HG02884 (cell line): ENCODE measurements at regions not wholly inside any gene's neighbourhood (a gene's known extent, or its start where the extent isn't known, plus 50 kb on each side); places are given as distances from the start of the nearest gene placed in this dataset.
"Not testable (repeated sequence)": the region's sequence is repeated elsewhere in the genome, so short reads cannot be mapped to it uniquely, and the experiment has no call there.

ENCODE experiments used
- ATAC-seq: cut with Tn5 transposase; IDR thresholded peaks from one replicate; pipeline ENCODE4 v1.9.1; 2021; ENCODE audit warnings: mild to moderate bottlenecking, moderate library complexity; ENCODE audit not compliant: unreplicated experiment

- no peak for ATAC-seq
Measured at GRCh38 chr21:23579573-23579972, 2027.7 kb downstream of the MRPL39 start.

DNA sequence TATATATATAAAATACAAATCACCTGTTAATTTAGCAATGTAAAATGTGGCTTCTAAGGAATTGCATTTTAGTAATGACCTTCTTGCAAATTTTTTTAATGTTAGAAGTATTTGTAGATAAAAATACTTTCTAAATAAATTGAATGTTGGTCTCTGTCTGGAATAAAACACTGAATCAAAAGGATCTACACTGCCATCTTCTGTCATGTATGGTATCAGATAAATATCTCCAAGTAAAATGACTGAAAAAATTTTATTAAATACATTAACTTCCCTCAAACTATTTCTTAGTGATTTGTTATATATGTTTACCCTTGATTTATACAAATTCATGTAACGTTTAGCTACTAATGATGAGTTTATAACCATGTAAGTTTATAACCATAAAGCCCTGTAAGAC is 2029.3 kb downstream of the MRPL39 start:
- ATAC-seq: no peak

DNA sequence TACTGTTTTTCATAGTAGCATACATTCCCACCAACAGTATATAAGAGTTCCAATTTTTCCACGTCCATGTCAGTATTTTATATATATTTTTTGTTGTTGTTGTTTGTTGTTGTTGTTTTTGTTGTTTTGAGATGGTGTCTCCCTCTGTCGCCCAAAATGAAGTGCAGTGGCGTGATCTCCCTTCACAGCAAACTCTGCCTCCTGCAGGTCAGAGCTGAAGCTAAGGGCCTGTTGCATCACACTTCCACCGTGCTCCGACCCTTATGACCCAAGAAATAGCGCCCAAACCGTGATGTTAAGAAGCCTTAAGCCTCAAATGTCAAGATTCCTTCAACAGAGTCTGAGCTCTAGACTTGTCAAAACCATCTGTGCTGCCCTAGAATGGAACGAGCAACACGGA is 2032.3 kb downstream of the MRPL39 start:
- no peak for ATAC-seq

- not testable (repeated sequence) for ATAC-seq
Measured at GRCh38 chr21:23548924-23549323, 2058.4 kb downstream of the MRPL39 start.

GRCh38 chr21:23543333-23543732 is 2063.9 kb downstream of the MRPL39 start:
- ATAC-seq: no peak

GRCh38 chr21:23542097-23542496 is 2065.2 kb downstream of the MRPL39 start:
- ATAC-seq: no peak

DNA sequence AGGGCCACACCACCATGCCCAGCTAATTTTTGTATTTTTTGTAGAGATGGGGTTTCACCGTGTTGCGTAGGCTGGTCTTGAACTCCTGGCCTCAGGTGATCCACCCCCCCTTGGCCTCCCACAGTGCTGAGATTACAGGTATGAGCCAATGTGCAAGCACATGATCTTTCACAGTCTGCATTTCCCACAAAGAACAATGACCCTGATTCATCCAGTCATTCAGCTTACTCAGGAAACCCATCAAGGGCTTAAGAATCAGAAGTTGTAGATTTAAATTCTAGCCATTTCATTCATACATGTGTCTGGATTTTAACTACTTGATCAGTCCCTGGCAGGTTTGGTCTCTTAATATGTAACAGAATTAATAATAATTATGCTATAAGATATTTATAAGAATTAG is 2065.7 kb downstream of the MRPL39 start:
- ATAC-seq: no peak

GRCh38 chr21:23534850-23535249 is 2072.4 kb downstream of the MRPL39 start:
- no peak for ATAC-seq

GRCh38 chr21:23531444-23531843 is 2075.8 kb downstream of the MRPL39 start:
- ATAC-seq: no peak

- ATAC-seq: no peak
Measured at GRCh38 chr21:23524685-23525084, 2082.6 kb downstream of the MRPL39 start.

- no peak for ATAC-seq
Measured at GRCh38 chr21:23522751-23523150, 2084.5 kb downstream of the MRPL39 start.

DNA sequence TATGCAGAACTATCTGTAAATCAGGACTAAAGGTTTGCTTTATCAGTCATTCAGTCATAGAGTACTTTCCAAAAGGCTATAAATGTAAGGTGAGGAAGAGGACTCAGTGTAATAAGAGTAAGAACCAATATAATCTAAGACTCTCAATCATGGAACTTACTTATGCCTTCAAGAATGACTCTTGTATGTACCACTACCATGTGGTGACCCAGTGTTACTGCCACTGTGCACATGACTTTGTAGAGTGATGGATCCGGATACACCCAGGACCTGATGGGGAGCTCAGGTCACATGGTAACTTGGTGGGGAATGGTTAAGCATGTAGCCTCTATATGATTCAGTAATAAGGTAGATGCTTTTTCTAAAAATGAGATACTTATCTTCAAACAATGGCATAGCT is 2099.8 kb downstream of the MRPL39 start:
- no peak for ATAC-seq

- ATAC-seq: no peak
Measured at GRCh38 chr21:23496729-23497128, 2110.6 kb downstream of the MRPL39 start.

GRCh38 chr21:23488245-23488644 is 2119.0 kb downstream of the MRPL39 start:
- no peak for ATAC-seq

GRCh38 chr21:23480591-23481270 is 2126.6 kb downstream of the MRPL39 start:
- ATAC-seq: no peak

GRCh38 chr21:23478381-23478780 is 2128.9 kb downstream of the MRPL39 start:
- ATAC-seq: no peak

GRCh38 chr21:23475281-23476219 is 2131.7 kb downstream of the MRPL39 start:
- ATAC-seq: no peak

DNA sequence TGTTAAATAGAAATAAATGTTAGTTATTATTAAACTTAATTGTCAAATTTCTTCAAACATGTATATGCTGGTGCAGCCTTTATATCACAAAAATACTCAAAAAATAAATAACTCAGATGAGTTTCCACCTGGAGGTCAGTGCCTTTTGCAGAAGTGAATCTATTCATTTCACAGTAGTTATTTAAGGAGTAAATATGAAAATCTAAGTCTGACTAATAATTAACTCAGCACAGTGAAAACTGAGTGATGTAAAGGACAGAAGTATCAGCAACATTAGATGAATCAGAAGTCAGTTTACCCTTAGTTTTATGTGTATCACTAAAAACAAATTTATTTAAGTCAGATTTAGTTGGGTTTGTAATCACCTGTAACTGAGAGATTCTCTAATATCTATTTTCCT is 2135.4 kb downstream of the MRPL39 start:
- peak; percentile 66 for ATAC-seq

GRCh38 chr21:23463365-23463764 is 2143.9 kb downstream of the MRPL39 start:
- ATAC-seq: no peak

DNA sequence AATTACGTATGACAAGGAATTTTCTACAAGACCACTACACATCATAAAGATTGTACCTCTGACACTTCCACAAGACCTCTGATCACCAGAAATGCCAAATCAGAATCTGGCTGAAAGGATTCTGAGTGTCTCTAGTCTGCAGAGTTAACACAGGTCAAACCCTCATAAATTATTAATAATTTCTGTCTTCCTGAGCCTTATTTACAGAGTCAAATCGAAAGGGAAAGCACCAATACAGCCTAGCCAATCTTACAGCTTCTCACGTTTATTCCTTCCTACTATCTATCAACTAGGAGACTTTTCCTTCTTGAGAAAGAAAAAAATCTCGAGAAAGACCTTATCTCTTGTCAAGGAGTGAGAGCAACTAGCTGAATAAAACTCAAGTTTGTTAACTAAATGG is 2151.6 kb downstream of the MRPL39 start:
- no peak for ATAC-seq

GRCh38 chr21:23452384-23453083 is 2154.7 kb downstream of the MRPL39 start:
- peak; percentile 75 for ATAC-seq

DNA sequence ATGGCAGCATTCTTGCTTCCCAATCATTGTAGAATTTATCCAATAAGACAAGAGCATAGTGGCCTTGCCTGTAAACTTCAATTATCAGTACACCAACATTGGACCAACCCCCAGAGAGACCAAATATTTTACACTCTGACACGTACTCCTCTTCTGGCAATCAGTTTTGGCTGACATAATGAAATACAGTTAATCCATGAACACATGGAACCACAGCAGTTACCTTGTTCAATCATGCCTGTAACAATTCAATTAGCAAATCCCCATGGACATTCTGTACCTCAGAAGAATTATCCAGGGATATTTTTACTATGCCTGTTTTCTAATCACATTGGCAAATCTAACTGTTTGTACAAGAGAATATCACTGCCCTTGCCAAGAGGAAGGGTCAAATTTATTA is 2162.0 kb downstream of the MRPL39 start:
- no peak for ATAC-seq
